Kidney (tissue), 13 donors: ENCODE measurements at regions not wholly inside any gene's neighbourhood (a gene's known extent, or its start where the extent isn't known, plus 50 kb on each side); places are given as distances from the start of the nearest gene placed in this dataset.

ENCODE experiments used
- DNase-seq, 5 donors: peaks; one replicate each; pipeline ENCODE4 v3.0.0-alpha.2; 2013 to 2020
- FAIRE-seq: peaks from 2 replicates; lab custom pipeline; 2012; peaks lifted over from hg19 to GRCh38; lab: Jason Lieb, UNC
- H3K27ac ChIP-seq, 2 donors: one replicate each; pipeline ENCODE4 v1.7.0; 2013; ENCODE audit warnings: low read depth in 2 of 2, low read length in 2 of 2, inconsistent platforms in 1 of 2
- H3K27me3 ChIP-seq: one replicate; pipeline ENCODE4 v1.7.1; 2013; ENCODE audit warnings: low read length, inconsistent platforms; ENCODE audit not compliant: control insufficient read depth, insufficient read depth
- H3K36me3 ChIP-seq, 3 donors: one replicate each; pipeline versions ENCODE4 v1.7.0 to v1.7.1; 2013; ENCODE audit warnings: low read length in 3 of 3, control low read depth in 1 of 3, inconsistent platforms in 1 of 3; ENCODE audit not compliant: insufficient read depth in 3 of 3, control insufficient read depth in 2 of 3
- H3K4me1 ChIP-seq, 3 donors: one replicate each; pipeline versions ENCODE4 v1.7.0 to v1.7.1; 2013; ENCODE audit warnings: low read length in 3 of 3, inconsistent platforms in 1 of 3, low read depth in 1 of 3; ENCODE audit not compliant: control insufficient read depth in 2 of 3, insufficient read depth in 2 of 3
- H3K4me3 ChIP-seq, 3 donors: one replicate each; pipeline versions ENCODE4 v1.7.0 to v1.8.1; 2013; ENCODE audit warnings: low read length in 3 of 3, control low read depth in 1 of 3, inconsistent platforms in 1 of 3
- H3K9ac ChIP-seq, 3 donors: one replicate each; pipeline versions ENCODE4 v1.7.0 to v1.7.1; 2013; ENCODE audit warnings: low read length in 3 of 3, control low read depth in 1 of 3, inconsistent platforms in 1 of 3
- H3K9me3 ChIP-seq, 3 donors: one replicate each; pipeline versions ENCODE4 v1.7.0 to v1.7.1; 2013; ENCODE audit warnings: low read length in 3 of 3, control low read depth in 1 of 3, inconsistent platforms in 1 of 3; ENCODE audit not compliant: control insufficient read depth in 2 of 3, insufficient read depth in 1 of 3
- CTCF ChIP-seq: IDR thresholded peaks from 3 replicates; pipeline ENCODE4 v1.5.1; 2012; ENCODE audit warnings: mild to moderate bottlenecking, moderate library complexity, borderline replicate concordance; ENCODE audit not compliant: insufficient read depth; ENCODE audit errors: extremely low read depth
- intact Hi-C: fragments of 100-400 bp; cut with DNase I; formaldehyde crosslinking; loops from one replicate; pipeline ENCODE4 v1.11.1; 2022
- donor health status: control.
- donor health status: control.
- donor health status: control.
- donor health status: control.
- donor health status: control.
- donor health status: DM: yes; HTN: yes; CAD: no.
- donor health status: Normal renal cell carcinoma (clear cell type).

- Histone ChIP-seq H3K9ac (no peak overlapping the region), H3K4me1 (no peaks in the 10 kb centered on the region), H3K4me3 (no peak overlapping the region), H3K27me3 (no peaks in the 10 kb centered on the region), H3K27ac (no peak overlapping the region), H3K9me3 (no peaks in the 10 kb centered on the region), H3K36me3 (no peaks in the 10 kb centered on the region)
- FAIRE-seq (no peak), DNase-seq (no peak)
- no peak for TF ChIP-seq CTCF
- intact Hi-C loops = no loop called here
Measured at GRCh38 chr12:25787701-25788100, 170.8 kb upstream of the RASSF8 start.

GRCh38 chr12:25788707-25789442, 169.6 kb upstream of the RASSF8 start:
- no peaks in the 10 kb centered on the region for H3K9me3 ChIP-seq
- no peak for TF ChIP-seq CTCF
- intact Hi-C loops = no loop called here
- H3K4me1 ChIP-seq = no peaks in the 10 kb centered on the region
- H3K36me3 ChIP-seq = no peaks in the 10 kb centered on the region
- DNase-seq (no peak), FAIRE-seq (no peak)
- H3K27ac ChIP-seq = no peak overlapping the region
- no peak overlapping the region for H3K4me3 ChIP-seq
- no peak overlapping the region for H3K9ac ChIP-seq
- H3K27me3 ChIP-seq = no peaks in the 10 kb centered on the region

GRCh38 chr12:25789541-25789944, 168.9 kb upstream of the RASSF8 start:
- FAIRE-seq = no peak
- TF ChIP-seq CTCF = no peak

More at GRCh38 chr12:25789541-25789944, 168.9 kb upstream of the RASSF8 start:
- intact Hi-C loops = no loop called here
- peak in 1 of 5 donors; percentile 29 for DNase-seq
- Histone ChIP-seq H3K4me1 (no peaks in the 10 kb centered on the region), H3K36me3 (no peaks in the 10 kb centered on the region), H3K9me3 (no peaks in the 10 kb centered on the region), H3K27me3 (no peaks in the 10 kb centered on the region), H3K9ac (no peak overlapping the region), H3K4me3 (no peak overlapping the region), H3K27ac (no peak overlapping the region)
